ENCODE measurements at regions not wholly inside any gene's neighbourhood (a gene's known extent, or its start where the extent isn't known, plus 50 kb on each side); places are given as distances from the start of the nearest gene placed in this dataset.

DNA sequence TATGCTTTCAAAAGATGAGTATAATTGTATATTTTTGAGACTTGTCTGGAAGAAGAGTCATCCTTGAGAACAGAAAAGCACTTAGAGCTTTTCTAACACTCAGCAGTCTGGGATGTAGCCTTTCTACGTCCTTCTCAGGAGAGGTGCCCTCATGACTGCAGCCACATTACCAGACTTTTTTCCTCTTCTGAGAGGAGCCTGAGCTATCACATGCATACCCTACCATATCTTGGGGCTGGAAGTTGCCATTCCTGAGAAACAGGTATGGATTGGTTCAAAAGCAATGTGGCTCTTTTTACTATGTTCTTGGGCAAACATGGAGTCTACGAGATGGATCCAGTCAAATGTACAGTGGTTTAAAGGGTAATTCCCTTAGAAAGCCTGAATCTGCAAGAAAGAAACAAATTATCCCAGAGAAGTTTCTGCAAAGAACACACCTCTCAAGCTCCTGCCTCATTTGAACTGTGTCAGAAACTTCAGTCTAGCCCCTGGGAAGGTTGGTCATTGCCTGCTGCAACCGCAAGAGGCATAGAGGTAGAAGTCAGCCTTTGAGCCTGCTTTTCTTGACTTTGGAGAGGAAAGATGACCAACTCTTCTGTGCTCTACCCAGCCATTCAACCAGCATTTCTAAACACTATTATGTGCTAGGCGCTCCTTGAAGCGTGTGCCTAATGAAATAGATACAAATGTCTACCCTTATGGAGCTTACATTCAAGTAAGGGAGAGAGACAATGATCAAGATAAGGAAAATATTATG lies 401.9 kb upstream of the ACTBL2 start (continued):
- TF ChIP-seq GTF2F1 (IDR thresholded peaks at IDR 0.05; ENCODE audit: borderline replicate concordance, low read depth, low read length) (no peak), FOSL1 (IDR thresholded peaks at IDR 0.05; ENCODE audit: insufficient read depth, low read depth, low read length) (no peak), SP1 (IDR thresholded peaks at IDR 0.05; ENCODE audit: low read depth, low read length) (no peak)

Data from H1 (cell line).